ENCODE measurements at regions not wholly inside any gene's neighbourhood (a gene's known extent, or its start where the extent isn't known, plus 50 kb on each side); places are given as distances from the start of the nearest gene placed in this dataset.
"Not testable (repeated sequence)": the region's sequence is repeated elsewhere in the genome, so short reads cannot be mapped to it uniquely, and the experiment has no call there.

- no peak overlapping the region for H3K4me3 ChIP-seq (ENCODE audit: control insufficient read depth in 2 of 3, extremely low read depth in 1 of 3, insufficient read depth in 2 of 3, low read depth in 1 of 3, low read length in 3 of 3)
- H3K27ac ChIP-seq (ENCODE audit: control insufficient read depth, insufficient read depth, low read length), result no peak overlapping the region
- no peak overlapping the region for H3K9ac ChIP-seq (ENCODE audit: control insufficient read depth, extremely low read depth, insufficient read depth, low read length)
- no peaks in the 10 kb centered on the region for H3K36me3 ChIP-seq (ENCODE audit: control insufficient read depth in 2 of 2, extremely low read depth in 1 of 2, insufficient read depth in 2 of 2, low read length in 2 of 2)
- peaks cover 8% of the 10 kb centered on the region for H3K27me3 ChIP-seq (ENCODE audit: control insufficient read depth, extremely low read depth, insufficient read depth, low read length)
- no peak for DNase-seq (ENCODE audit: low read depth, low spot score)
- no peak overlapping the region for H2AFZ ChIP-seq (ENCODE audit: control insufficient read depth, low read length)
- no peaks in the 10 kb centered on the region for H3K9me1 ChIP-seq (ENCODE audit: control insufficient read depth, extremely low read depth, insufficient read depth, low read length)
- H4K20me1 ChIP-seq (ENCODE audit: control insufficient read depth, extremely low read depth, insufficient read depth, low read length), result no peaks in the 10 kb centered on the region
- no peak overlapping the region for H3K4me2 ChIP-seq (ENCODE audit: control insufficient read depth, extremely low read depth, insufficient read depth, low read depth, low read length)
- H3K4me1 ChIP-seq (ENCODE audit: control insufficient read depth, extremely low read depth, insufficient read depth, low read length), result no peaks in the 10 kb centered on the region
- no peaks in the 10 kb centered on the region for H3K79me2 ChIP-seq (ENCODE audit: control insufficient read depth, insufficient read depth, low read length)
- no peak for TF ChIP-seq CTCF (optimal IDR thresholded peaks at IDR 0.05 in 1 of 3, IDR thresholded peaks at IDR 0.05 in 1 of 3, conservative IDR thresholded peaks at IDR 0.05 in 1 of 3; ENCODE audit: extremely low read depth in 1 of 3, insufficient read depth in 2 of 3, low read length in 3 of 3)
- TF ChIP-seq EZH2 (IDR thresholded peaks at IDR 0.05; ENCODE audit: low read length), result no peak
- no peaks in the 10 kb centered on the region for H3K9me3 ChIP-seq (ENCODE audit: control insufficient read depth, low read depth, low read length)
- no peak for FAIRE-seq
- dilution Hi-C loops (cut with MboI; ENCODE audit: extremely low pct_ligation_motif_present, low sequenced_read_pairs), result no loop called here
Observed at GRCh38 chr7:3146571-3147226, 103.0 kb upstream of the CARD11 start.

- not testable (repeated sequence) for FAIRE-seq
Observed at GRCh38 chr7:3148471-3148870, 104.8 kb upstream of the CARD11 start.

More at GRCh38 chr7:3148471-3148870, 104.8 kb upstream of the CARD11 start:
- H3K36me3 ChIP-seq (ENCODE audit: control insufficient read depth in 2 of 2, extremely low read depth in 1 of 2, insufficient read depth in 2 of 2, low read length in 2 of 2); H4K20me1 ChIP-seq (ENCODE audit: control insufficient read depth, extremely low read depth, insufficient read depth, low read length); H3K4me1 ChIP-seq (ENCODE audit: control insufficient read depth, extremely low read depth, insufficient read depth, low read length); H2AFZ ChIP-seq (ENCODE audit: control insufficient read depth, low read length); dilution Hi-C loops (cut with MboI; ENCODE audit: extremely low pct_ligation_motif_present, low sequenced_read_pairs); H3K27me3 ChIP-seq (ENCODE audit: control insufficient read depth, extremely low read depth, insufficient read depth, low read length); H3K9ac ChIP-seq (ENCODE audit: control insufficient read depth, extremely low read depth, insufficient read depth, low read length); H3K9me3 ChIP-seq (ENCODE audit: control insufficient read depth, low read depth, low read length); DNase-seq (ENCODE audit: low read depth, low spot score); H3K27ac ChIP-seq (ENCODE audit: control insufficient read depth, insufficient read depth, low read length); H3K79me2 ChIP-seq (ENCODE audit: control insufficient read depth, insufficient read depth, low read length); H3K4me2 ChIP-seq (ENCODE audit: control insufficient read depth, extremely low read depth, insufficient read depth, low read depth, low read length); H3K4me3 ChIP-seq (ENCODE audit: control insufficient read depth in 2 of 3, extremely low read depth in 1 of 3, insufficient read depth in 2 of 3, low read depth in 1 of 3, low read length in 3 of 3); H3K9me1 ChIP-seq (ENCODE audit: control insufficient read depth, extremely low read depth, insufficient read depth, low read length): not testable (repeated sequence)

Measured in keratinocyte (primary cell).